ENCODE measurements at regions not wholly inside any gene's neighbourhood (a gene's known extent, or its start where the extent isn't known, plus 50 kb on each side); places are given as distances from the start of the nearest gene placed in this dataset.
"Not testable (repeated sequence)": the region's sequence is repeated elsewhere in the genome, so short reads cannot be mapped to it uniquely, and the experiment has no call there.

DNA sequence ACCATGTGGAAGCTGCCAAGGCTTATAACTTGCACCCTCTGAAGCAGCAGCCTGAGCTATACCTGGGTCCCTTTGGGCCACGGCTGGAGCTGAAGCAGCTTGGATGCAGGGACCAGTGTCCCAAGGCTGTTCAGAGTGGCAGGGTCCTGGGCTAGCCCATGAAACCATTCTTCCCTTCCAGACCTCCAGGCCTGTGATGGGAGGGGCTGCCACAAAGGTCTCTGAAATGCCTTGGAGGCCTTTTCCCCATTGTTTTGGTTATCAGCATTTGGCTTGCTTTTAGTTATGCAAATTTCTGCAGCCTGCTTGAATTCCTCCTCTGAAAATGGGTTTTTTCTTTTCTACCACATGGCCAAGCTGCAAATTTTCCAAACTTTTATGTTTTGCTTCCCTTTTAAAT, 433.7 kb upstream of the ACO1 start:
- FAIRE-seq (no peak), DNase-seq (ENCODE audit: insufficient read length, low spot score) (no peak)

DNA sequence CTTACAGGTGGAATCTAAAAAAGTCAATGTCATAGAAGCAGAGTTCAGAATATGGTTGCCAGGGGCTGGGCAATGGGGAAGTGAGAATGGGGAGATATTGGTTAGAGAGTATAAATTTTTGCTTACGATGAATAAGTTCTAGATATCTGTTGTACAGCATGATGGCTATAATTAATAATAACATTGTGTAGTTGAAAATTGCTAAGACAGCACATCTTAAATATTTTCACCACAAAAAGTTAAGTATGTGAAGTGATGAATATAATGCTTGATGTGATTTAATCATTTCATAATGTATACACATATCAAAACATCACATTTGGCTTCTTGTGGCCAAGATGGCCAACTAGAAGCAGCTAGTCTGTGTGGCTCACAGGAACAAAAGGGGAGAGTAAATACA, 425.9 kb upstream of the ACO1 start:
- FAIRE-seq (no peak), DNase-seq (ENCODE audit: insufficient read length, low spot score) (no peak)

DNA sequence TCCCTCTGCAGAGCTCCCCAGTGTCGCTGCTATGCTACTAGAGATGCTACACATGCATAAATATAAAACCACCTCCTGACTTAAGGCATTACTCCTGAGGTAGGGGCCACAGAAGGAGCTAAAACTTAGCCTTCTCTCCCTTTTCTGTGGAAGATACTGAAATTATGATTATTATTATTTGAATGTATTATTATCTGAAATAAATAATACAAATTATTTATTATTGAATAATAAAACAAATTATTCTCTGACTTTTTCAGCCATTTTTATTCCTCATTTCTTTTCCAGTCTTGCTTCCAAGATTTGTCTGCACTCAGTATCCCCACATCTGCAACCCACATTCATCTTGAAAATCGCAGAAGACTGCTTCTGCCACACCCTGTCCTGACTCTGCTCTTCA, 414.9 kb upstream of the ACO1 start:
- DNase-seq (ENCODE audit: insufficient read length, low spot score) (no peak), FAIRE-seq (no peak)

DNA sequence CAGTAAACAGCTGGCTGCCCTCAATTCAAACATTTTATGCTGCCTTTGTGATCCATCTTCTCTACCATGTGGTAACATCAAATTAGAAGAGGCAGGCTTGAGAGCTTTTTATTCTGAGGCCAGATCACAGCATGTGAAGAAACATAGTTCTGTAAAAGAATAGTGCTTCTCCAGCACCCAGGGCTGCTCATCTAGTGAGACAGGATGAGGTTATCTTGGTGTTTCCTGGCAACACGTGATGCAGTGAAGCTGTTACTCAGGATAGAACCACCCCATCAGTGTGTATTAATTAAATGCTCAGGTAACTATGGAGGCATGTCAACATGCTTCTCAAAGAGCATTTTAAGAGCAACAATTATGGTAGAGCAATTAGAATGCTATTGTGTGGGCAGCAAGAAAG, 400.5 kb upstream of the ACO1 start:
- DNase-seq (ENCODE audit: insufficient read length, low spot score): no peak
- FAIRE-seq: no peak

DNA sequence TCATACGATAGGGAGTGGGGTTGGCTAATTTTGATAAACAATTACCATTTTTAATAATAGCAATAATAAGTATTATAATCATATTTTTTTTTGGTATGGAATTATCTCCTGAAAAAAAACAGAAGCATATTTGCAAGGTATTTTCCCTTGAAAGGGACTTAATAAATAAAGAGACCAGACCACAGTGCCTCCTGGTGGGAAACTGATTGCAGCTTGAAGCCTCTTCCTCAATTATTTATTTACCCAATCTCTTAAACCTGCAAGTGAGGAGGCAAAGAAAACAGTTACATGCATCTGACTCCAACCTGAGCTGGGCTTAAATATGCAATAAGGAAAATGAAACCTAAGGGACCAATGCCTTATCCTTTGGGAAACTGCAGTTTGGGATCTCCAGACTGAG, 388.1 kb upstream of the ACO1 start:
- DNase-seq (ENCODE audit: insufficient read length, low spot score) (no peak), FAIRE-seq (no peak)

DNA sequence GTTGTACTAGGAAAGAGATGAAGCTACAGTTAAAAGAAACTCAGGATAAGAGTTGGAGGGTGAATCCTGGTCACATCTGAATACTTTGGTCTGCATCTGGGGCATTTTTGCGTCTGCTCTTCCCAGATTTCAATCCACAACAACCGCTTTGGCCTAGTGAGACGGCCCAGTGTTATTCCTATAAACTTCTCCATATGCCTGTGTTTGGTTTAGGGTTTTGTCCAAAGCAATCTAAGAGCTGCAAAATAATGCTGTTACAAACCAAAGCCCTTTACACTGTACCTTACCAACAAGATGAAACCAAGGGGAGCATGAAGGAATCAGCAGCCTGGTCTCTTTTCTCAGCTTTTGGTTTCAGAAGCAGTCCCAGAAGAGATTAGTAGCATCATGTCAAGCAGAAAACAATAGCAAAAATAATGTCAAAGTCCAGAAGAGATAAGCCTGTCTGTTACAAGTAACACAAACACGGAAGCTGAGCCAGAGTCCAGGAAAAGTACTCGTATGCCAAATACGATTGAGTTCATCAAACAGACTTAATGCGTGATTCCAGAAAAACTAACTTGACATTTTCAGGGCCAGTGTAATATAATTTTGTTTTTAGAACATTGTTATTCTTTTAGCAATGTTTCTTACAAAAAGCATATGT, 379.9 kb upstream of the ACO1 start:
- DNase-seq (ENCODE audit: insufficient read length, low spot score) (no peak), FAIRE-seq (no peak)

DNA sequence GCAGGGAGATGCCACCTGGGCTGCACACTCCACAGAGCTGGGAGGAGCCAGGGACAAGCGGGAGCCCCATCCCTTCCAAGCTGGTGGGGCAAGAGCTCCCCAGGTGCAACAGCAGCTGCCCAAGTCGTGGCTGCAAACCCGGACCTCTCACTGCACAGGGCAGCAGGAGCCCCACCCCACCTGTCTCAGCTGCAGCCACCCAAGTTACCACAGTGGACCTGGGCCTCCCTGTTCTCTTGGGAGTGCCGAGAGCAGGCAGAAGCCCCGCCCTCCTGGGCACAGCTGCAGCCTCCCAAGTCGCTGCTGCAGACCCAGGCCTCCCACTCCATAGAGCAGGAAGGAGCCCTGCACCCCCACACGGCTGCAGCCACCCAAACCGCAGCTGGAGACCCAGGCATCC, 374.1 kb upstream of the ACO1 start:
- FAIRE-seq (no peak), DNase-seq (ENCODE audit: insufficient read length, low spot score) (no peak)

DNA sequence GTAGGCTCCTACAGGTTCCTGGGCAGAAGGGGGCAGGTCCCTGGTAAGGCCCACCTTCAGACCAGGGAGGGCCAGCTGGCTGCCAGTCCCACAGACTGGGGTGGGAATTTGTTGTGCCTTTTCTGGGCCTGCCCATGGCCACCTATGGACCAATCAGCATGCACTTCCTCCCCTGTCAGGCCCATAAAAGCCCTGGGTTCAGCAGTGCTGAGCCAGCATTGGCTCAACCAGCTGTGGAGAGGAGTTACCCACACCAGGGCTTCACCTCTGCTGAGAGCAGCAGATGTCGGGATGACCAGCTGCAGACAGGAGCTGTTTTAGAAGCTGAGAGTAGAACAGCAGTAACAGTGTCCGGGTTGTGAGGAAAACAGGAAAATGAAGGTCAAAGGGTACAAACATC, 373.4 kb upstream of the ACO1 start:
- DNase-seq (ENCODE audit: insufficient read length, low spot score): no peak
- no peak for FAIRE-seq

DNA sequence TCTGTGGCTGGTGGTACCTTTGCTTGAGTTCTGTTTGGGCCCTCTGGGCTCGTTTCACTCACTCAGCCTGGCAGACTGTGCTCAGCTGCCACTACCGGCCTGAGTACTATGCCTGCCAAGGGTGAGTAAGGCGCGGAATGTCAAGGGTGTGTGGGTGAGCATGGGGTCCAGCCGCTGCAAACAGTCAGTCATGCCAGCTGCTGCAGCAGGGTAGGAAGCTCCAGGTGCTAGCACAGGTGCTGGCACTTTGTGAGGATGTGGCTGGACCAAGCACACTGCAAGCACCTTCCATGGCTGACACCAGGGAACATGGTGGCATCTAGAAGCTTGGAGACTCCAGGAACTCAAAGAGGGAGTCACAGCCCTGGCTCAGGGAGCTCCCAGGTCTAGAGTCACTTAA, 368.6 kb upstream of the ACO1 start:
- DNase-seq (ENCODE audit: insufficient read length, low spot score): no peak
- no peak for FAIRE-seq

DNA sequence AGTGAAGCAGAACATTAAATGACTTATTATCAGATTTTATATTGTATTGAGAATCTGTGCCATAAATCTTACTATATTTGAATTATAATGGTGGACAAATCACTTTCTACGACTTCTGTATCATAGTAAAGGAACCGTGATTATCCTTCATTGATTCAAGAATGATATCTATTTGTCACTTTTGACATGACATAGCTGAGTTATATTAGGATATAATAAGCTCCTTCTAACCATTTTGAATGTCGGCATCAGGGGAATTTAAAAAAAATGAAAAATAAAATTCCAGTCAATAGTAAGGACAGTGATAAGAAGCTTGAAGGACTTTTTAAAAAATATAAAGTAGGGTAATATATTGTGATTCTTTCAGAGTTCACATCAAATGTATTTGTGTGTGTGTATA, 338.9 kb upstream of the ACO1 start:
- FAIRE-seq (no peak), DNase-seq (ENCODE audit: insufficient read length, low spot score) (no peak)

DNA sequence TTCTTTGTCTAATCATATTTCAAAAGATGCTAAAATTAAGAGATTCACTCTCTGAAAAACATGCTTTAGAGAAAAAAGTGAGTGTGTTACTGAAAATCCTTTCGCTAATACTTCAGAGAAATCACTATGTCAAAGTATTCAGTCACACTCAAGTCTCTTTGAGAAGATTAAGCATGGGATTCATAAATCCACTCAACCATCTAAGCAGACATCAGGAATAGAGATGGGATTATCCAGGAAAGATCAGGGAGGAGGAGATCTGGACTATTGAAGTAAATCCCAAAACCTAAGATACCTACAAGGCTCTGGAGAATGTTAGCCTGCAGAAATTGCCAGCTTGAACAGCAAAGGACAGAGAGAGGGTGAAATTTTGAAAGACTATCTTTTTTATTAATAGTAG, 317.2 kb upstream of the ACO1 start:
- FAIRE-seq (no peak), DNase-seq (ENCODE audit: insufficient read length, low spot score) (no peak)

DNA sequence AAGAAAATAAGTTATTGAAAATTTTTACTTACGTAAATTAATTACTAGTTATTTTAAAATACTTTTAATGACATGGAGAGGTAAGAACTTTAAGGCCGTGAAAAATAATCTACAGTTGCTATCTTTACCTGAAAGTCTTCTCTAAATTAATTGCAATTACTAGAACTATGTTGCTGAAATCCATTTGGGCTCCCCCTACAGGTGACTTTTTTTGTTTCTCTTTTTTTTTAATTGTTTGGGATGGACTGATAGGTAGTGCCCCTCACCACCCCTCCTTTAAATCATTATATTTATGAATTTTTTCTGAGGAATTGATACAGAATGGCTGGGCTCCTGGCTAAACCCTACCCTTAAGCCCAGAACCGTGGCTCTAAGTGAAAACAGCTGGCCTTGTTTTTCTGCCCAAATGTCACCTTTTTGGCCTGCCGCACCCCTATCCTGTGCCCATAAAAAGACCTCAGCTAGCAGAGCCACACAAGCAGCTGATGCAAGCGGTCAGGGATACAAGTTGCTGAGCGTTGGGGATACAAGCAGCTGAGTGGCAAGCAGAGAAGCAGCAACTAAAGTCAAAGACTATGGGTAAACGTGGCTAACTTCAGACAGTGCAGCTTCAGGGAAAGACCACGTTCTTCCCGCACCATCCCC, 315.2 kb upstream of the ACO1 start:
- DNase-seq (ENCODE audit: insufficient read length, low spot score): no peak
- no peak for FAIRE-seq

DNA sequence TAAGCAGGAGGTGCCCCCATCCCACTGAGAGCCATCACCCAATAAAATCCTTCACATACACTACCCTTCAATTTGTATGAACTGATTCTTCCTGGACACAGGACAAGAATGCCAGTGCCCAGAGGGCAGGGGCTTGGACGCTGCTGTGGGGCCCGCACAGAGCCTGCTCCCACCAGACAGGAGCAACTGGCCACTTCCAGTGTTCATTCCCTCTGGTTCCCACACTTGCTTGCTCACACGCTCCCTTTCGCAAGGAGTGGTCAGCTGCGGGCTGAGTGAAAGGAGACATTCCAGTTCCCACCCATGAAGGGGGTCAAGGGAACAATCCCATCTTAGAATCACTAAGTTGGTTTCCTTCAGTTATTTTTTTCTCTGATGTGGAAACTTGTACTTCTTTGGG, 314.5 kb upstream of the ACO1 start:
- no peak for DNase-seq (ENCODE audit: insufficient read length, low spot score)
- FAIRE-seq: no peak

DNA sequence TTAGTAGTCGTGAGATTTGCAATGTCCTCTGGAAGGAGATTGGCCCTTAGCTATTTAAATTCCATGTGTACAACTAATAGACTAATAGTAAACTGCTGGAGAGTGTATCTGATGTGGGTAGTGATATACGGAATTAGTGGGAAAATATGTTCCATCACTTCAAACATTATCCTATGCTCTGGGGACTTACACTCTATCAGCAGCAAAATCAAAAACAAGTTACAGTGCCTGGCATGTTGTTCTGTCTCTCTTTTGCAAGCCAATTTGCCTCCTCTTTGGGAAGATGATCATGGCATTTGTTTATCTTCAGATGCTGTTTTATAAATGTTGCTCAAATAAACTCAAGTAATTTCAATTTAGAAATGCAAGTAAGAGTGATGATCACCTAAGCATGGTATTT, 311.9 kb upstream of the ACO1 start:
- no peak for DNase-seq (ENCODE audit: insufficient read length, low spot score)
- no peak for FAIRE-seq

DNA sequence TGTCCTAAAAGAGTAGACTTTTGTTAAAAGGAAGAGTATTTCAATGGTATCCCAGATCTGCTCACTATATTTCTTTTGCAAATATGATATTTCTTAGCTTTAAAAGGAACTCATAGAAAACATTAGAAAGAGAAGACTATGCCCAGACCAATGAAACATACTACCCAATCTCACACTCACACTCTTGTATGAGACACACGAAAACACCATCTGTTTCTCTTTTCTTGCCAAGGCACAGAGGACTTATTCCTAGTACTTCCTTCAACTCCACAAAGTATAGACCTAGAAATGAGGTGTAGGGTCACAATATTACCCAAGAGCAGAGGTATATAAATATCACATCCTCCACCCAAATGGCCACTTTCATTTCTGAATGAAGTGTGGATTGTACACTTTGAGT, 292.4 kb upstream of the ACO1 start:
- DNase-seq (ENCODE audit: insufficient read length, low spot score) (no peak), FAIRE-seq (no peak)

DNA sequence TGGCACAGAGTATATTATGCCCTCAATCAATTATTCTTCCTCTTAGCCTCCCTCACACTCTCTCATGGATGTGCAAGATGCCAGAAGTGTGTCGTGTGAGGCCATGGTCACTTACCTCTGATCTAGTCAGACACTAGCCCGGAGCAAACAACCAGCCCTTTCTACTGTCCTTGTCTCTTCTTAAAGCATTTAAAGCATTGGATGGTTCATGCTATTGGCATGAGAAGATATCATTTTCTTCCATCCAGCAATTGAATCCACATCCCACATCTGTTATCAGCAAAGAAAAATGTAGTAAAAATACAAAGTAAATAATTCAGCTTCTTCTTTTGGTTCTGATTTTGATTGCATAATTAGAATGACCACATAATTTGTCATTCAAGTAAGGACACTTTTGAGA, 267.2 kb upstream of the ACO1 start:
- no peak for FAIRE-seq
- DNase-seq (ENCODE audit: insufficient read length, low spot score): no peak

DNA sequence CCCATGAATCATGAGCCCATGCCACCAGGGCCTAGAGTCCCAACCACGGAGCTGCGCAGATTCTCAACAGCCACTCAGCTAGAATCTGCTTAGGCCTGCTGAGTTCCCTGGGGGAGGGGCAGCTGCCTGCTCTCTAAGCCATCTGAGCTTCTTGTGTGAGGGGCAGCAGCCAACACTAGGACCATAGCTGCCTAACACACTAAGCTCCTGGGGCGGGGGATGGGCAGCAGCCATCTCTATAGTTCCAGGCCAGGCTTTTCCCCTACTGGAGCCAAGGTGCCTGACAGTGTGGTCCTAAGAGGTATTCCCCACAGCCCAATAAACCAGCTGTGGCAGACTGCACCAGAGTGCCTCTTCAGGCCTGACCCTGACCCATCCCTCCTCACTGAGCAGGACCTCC, 255.9 kb upstream of the ACO1 start:
- DNase-seq (ENCODE audit: insufficient read length, low spot score) (no peak), FAIRE-seq (no peak)

DNA sequence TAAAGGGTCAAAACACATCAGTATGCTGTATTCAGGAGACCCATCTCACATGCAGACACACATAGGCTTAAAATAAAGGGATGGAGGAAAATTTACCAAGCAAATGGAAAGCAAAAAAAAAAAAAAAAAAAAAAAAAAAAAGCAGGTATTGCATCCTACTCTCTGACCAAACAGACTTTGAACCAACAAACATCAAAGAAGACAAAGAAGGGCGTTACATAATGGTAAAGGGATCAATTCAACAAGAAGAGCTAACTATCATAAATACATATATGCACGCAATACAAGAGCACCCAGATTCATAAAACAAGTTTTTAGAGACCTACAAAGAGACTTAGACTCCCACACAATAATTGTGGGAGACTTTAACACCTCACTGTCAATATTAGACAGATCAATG, 253.7 kb upstream of the ACO1 start:
- not testable (repeated sequence) for DNase-seq (ENCODE audit: insufficient read length, low spot score); FAIRE-seq

DNA sequence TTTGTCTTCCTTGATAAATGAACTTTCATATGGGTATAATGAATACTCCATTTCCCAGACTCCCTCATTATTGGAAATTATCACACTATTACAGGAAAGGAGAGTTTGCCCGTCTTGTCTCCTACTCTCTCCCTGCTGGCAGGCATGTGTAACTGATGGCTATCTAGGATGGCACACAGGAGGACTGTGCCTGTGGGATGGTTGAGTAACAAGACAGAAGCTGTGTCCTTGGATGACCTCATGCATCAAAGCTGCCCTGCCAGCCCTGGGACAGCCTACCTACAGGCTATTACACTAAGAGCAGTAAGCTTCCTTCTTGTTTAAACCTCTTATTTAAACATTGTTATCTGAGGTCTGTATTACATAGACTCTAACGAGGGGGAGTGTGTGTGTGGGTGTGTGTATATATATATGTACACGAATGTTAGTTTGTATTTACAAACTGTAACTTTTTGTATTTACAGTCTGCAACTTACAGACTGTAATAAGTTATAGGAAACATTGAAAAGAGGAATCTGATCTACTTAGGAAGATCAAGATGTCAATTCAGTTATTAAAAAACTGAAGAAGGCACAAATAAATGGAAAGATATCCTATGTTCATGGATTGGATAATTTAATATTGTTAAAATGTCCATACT, 247.6 kb upstream of the ACO1 start:
- no peak for DNase-seq (ENCODE audit: insufficient read length, low spot score)
- FAIRE-seq: no peak

DNA sequence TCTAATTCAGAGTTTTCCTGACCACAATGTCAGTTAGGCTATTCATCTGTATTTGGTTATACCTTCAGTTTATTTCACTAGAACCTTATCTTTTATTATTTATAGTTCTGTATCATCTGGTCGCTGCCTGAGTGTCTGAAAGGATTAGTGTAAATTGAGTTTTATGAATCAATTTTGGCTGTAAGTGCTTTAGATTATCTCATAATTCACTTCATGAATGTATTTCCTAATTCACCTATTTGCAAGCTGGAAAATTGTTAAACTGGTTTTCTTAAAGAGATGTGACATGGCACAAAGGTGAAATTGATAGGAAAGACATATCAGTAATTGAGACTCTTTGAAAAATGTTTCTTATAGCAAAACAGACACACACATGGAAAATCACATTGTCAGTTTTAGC, 242.4 kb upstream of the ACO1 start:
- DNase-seq (ENCODE audit: insufficient read length, low spot score) (no peak), FAIRE-seq (no peak)

DNA sequence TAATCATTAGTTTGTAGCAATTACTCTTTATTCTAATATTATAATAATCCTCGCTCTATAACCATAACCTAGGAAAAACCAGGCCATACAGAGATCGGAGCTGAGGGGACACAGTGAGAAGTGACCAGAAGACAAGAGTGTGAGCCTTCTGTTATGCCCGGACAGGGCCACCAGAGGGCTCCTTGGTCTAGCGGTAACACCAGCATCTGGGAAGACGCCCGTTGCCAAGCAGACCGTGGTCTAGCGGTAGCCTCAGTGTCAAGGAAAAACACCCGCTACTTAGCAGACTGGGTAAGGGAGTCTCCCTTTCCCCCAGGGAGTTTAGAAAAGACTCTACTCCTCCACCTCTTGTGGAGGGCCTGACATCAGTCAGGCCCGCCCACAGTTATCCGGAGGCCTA, 235.9 kb upstream of the ACO1 start:
- DNase-seq (ENCODE audit: insufficient read length, low spot score); FAIRE-seq: not testable (repeated sequence)

DNA sequence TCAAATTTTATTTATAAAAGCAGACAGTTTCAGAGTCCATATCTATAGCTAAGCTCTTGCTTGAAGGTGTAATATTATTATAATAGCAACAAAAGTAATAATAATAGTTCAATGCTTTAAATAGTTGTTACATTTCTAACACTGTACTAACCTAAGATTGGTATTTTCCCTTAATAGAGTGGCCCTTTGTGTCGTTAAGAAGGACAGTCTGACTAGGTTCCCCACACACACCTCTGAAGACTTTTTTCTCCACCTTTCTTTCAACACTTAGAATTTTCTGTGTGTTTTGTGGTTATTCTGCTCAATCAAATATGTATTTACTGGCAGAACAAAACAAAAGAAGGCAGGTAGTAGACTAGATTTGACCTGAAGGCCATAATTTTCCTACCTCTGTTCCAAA, 223.2 kb upstream of the ACO1 start:
- DNase-seq (ENCODE audit: insufficient read length, low spot score) (no peak), FAIRE-seq (no peak)

DNA sequence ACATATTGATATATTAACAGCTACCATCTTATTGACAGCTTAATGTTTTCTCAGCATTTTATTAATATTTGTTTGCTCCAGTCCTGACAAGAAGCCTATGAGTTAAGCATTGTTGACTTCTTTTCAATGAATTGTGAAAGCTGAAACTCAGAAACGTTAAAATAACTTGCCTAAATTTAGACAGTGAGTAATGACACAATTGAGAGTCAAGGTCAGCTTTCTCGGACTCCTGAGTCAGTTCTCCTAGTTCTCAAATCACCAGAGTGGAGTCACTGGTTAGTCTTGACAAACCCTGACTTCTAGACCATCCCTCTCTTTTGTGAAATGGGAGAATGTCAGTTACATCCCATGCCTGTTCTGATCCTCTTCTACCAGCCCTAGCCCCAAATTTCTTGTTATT, 222.7 kb upstream of the ACO1 start:
- DNase-seq (ENCODE audit: insufficient read length, low spot score): no peak
- FAIRE-seq: no peak
